A673 (cell line): ENCODE measurements at regions not wholly inside any gene's neighbourhood (a gene's known extent, or its start where the extent isn't known, plus 50 kb on each side); places are given as distances from the start of the nearest gene placed in this dataset.

Experiments used
- BruUV-seq: library from RNA; stranded (reverse); fragments of 400-500 nt; replicated peaks from 2 replicates; lab custom pipeline; 2021; lab: Mats Ljungman, UMichigan
- CTCF ChIA-PET: fragments of 300-600 bp; sonication (Branson Sonifier 250); formaldehyde crosslinking; loops from one replicate; lab custom pipeline; 2022; ENCODE audit warnings: antibody characterized with exemption; lab: Charles Lee
- POLR2A ChIA-PET: fragments of 300-600 bp; sonication (Branson Sonifier 250); formaldehyde crosslinking; loops from one replicate; lab custom pipeline; 2022; ENCODE audit warnings: antibody characterized with exemption; ENCODE audit not compliant: low non-redundant PET; lab: Charles Lee
- DNase-seq: peaks from one replicate; pipeline ENCODE4 v3.0.0-alpha.2; 2015; ENCODE audit warnings: low spot score
- H3K27ac ChIP-seq: fragments of 200-600 bp; sonication (generic); 2 replicates; pipeline ENCODE4 v1.5.1; 2016; ENCODE audit warnings: mixed run types, low read depth, mild to moderate bottlenecking, mixed read lengths, antibody characterized with exemption, low read length; ENCODE audit not compliant: poor library complexity, severe bottlenecking
- H3K27me3 ChIP-seq: fragments of 200-600 bp; sonication (generic); replicated peaks from 2 replicates; pipeline ENCODE4 v1.6.1; 2017; ENCODE audit warnings: mixed run types, low read depth, mild to moderate bottlenecking, mixed read lengths, antibody characterized with exemption, low read length; ENCODE audit not compliant: insufficient read depth, poor library complexity
- H3K36me3 ChIP-seq: fragments of 200-600 bp; sonication (generic); 2 replicates; pipeline ENCODE4 v1.6.1; 2016; ENCODE audit warnings: mixed run types, mild to moderate bottlenecking, mixed read lengths, antibody characterized with exemption, low read length; ENCODE audit not compliant: insufficient read depth, poor library complexity, severe bottlenecking
- H3K4me1 ChIP-seq: fragments of 200-600 bp; sonication (generic); 2 replicates; pipeline ENCODE4 v1.6.1; 2017; ENCODE audit warnings: mixed run types, mild to moderate bottlenecking, mixed read lengths, antibody characterized with exemption, low read length; ENCODE audit not compliant: insufficient read depth, poor library complexity, severe bottlenecking
- H3K4me3 ChIP-seq: fragments of 200-600 bp; sonication (generic); 2 replicates; pipeline ENCODE4 v1.5.1; 2016; ENCODE audit warnings: low read depth, mixed run types, mild to moderate bottlenecking, mixed read lengths, low read length; ENCODE audit not compliant: poor library complexity, severe bottlenecking
- H3K9me3 ChIP-seq: fragments of 200-600 bp; sonication (generic); 2 replicates; pipeline ENCODE4 v1.6.1; 2016; ENCODE audit warnings: mixed run types, low read depth, mild to moderate bottlenecking, mixed read lengths, antibody characterized with exemption, low read length; ENCODE audit not compliant: poor library complexity, severe bottlenecking
- EZH2 ChIP-seq: fragments of 200-600 bp; sonication (generic); IDR thresholded peaks from 2 replicates; pipeline ENCODE4 v1.6.1; 2017; ENCODE audit warnings: borderline replicate concordance, low read depth, mild to moderate bottlenecking, mixed read lengths, antibody characterized with exemption, low read length; ENCODE audit not compliant: poor library complexity, severe bottlenecking
- intact Hi-C: fragments of 100-400 bp; cut with micrococcal nuclease; formaldehyde crosslinking; loops from one replicate; pipeline ENCODE4 v1.10.0; 2022; ENCODE audit not compliant: unreplicated experiment
- TF ChIP-seq, protein P1 (sequence below): fragments of 300-800, 200-600 bp; sonication (generic); conservative IDR thresholded peaks from 2 replicates; pipeline ENCODE4 v1.5.1; 2017; ENCODE audit warnings: low read depth, mild to moderate bottlenecking, antibody characterized with exemption, low read length, moderate library complexity, mixed read lengths

DNA sequence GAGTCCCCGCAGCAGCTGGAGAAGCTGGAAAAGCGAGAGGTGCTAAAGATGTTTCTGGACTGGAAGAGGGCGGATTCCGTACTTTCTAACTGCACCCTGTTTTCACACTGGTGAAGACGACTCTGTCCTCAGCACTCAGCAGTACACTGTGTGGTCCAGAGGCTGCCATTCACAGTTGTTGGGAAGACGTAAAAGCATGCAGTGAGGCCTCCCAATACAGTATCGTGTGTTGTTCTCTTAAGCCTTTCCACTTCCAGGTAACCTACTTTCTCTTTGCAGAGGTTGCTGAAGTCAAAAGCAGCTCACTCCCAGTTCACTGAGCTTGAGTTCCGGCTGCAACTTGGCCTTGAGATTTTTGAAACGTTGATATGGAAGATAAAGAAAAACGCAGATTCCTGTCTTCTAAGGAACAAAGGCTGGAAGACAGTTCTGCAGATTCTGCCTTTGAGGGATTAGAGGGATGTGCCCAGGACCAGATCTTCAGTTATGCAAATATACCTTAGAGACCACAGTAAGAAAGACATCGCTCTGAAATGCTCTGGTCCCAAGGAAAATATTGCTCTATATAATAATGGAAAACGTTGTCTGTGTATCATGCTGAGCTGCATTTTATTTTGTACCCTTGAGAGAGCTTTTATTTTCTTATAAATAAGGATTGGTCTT lies 540.9 kb downstream of the TRIML1 start:
- CTCF ChIA-PET = no interaction called here

DNA sequence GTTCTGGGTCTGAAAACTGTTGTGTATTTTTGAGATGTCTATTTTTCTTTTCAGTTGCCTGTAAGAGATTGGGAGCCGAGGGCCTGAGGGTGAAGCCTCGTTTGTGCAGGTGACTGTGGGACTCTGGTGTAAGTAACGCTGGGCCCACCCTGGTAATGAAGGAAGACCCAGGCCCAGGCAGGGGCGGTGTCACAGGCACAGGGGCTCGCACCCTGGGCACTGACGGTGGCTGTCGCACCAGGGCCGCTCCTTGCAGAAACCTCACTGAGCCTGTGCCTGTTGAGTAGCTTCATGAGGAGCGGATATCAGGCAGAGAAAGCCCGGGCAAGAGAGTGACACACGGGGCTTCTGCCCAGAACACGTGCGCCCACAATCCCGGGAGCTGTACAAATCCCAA lies 541.4 kb downstream of the TRIML1 start:
- H3K4me3 ChIP-seq = no peak overlapping the region
- no peak for TF ChIP-seq EZH2
- TF ChIP-seq, protein P1, sequence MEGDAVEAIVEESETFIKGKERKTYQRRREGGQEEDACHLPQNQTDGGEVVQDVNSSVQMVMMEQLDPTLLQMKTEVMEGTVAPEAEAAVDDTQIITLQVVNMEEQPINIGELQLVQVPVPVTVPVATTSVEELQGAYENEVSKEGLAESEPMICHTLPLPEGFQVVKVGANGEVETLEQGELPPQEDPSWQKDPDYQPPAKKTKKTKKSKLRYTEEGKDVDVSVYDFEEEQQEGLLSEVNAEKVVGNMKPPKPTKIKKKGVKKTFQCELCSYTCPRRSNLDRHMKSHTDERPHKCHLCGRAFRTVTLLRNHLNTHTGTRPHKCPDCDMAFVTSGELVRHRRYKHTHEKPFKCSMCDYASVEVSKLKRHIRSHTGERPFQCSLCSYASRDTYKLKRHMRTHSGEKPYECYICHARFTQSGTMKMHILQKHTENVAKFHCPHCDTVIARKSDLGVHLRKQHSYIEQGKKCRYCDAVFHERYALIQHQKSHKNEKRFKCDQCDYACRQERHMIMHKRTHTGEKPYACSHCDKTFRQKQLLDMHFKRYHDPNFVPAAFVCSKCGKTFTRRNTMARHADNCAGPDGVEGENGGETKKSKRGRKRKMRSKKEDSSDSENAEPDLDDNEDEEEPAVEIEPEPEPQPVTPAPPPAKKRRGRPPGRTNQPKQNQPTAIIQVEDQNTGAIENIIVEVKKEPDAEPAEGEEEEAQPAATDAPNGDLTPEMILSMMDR = no peak
- no peaks in the 10 kb centered on the region for H3K4me1 ChIP-seq
- no peaks in the 10 kb centered on the region for H3K9me3 ChIP-seq
- no peak for DNase-seq
- POLR2A ChIA-PET = no interaction called here
- intact Hi-C loops = no loop called here
- BruUV-seq = no TSS peak
- no peak overlapping the region for H3K27ac ChIP-seq
- CTCF ChIA-PET = no interaction called here
- H3K36me3 ChIP-seq = no peaks in the 10 kb centered on the region
- H3K27me3 ChIP-seq = peaks cover 10% of the 10 kb centered on the region

More for the DNA sequence above, 540.9 kb downstream of the TRIML1 start:
- Histone ChIP-seq H3K27me3 (peaks cover 10% of the 10 kb centered on the region), H3K4me3 (no peak overlapping the region), H3K4me1 (no peaks in the 10 kb centered on the region), H3K9me3 (no peaks in the 10 kb centered on the region), H3K36me3 (no peaks in the 10 kb centered on the region), H3K27ac (no peak overlapping the region)
- POLR2A ChIA-PET = no interaction called here
- no peak for DNase-seq
- intact Hi-C loops = no loop called here
- TF ChIP-seq, protein P1 = no peak
- TF ChIP-seq EZH2 = no peak
- BruUV-seq = no TSS peak

DNA sequence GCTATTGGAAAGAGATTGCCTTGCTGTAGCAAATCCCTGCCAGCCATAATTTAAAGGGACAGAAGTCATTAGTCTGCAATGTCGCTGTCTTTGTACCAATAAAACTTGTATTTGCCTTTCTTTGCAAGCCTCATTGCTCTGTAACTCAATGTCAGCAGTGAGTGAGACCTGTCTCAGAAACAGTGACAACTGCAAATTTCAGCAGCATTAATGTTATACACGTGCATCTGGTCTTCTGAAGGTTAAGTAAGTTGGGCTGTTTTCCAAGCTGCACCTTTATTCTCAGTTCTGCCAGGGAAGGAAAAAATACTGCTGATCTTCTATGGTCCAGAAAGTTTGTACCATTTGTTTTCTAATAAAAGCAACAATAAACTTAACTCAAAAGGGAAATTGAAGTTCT lies 543.1 kb downstream of the TRIML1 start:
- H3K4me1 ChIP-seq = no peaks in the 10 kb centered on the region
- H3K27ac ChIP-seq = no peak overlapping the region
- no peak for TF ChIP-seq EZH2
- TF ChIP-seq, protein P1 = no peak
- CTCF ChIA-PET = no interaction called here
- H3K27me3 ChIP-seq = peaks cover 16% of the 10 kb centered on the region
- no peaks in the 10 kb centered on the region for H3K9me3 ChIP-seq
- H3K4me3 ChIP-seq = no peak overlapping the region
- intact Hi-C loops = no loop called here
- no TSS peak for BruUV-seq
- no peaks in the 10 kb centered on the region for H3K36me3 ChIP-seq
- POLR2A ChIA-PET = no interaction called here
- DNase-seq = no peak
